Lung (tissue), 11 donors: ENCODE measurements at regions not wholly inside any gene's neighbourhood (a gene's known extent, or its start where the extent isn't known, plus 50 kb on each side); places are given as distances from the start of the nearest gene placed in this dataset.
"Not testable (repeated sequence)": the region's sequence is repeated elsewhere in the genome, so short reads cannot be mapped to it uniquely, and the experiment has no call there.

ENCODE experiments used
- ATAC-seq: fragments of 200-7000 bp; cut with Tn5 transposase; one replicate; pipeline ENCODE4 v1.9.1; 2020; ENCODE audit warnings: moderate number of reproducible peaks; ENCODE audit not compliant: insufficient read depth, low FRiP score
- DNase-seq, 3 donors: peaks; one replicate each; pipeline ENCODE4 v3.0.0-alpha.2; 2013 to 2017
- H3K27ac ChIP-seq, 2 donors: one replicate each; pipeline ENCODE4 v1.5.1; 2013; ENCODE audit warnings: mild to moderate bottlenecking in 2 of 2, moderate library complexity in 2 of 2, control low read depth in 1 of 2, inconsistent platforms in 1 of 2, low read depth in 1 of 2, low read length in 1 of 2
- H3K27me3 ChIP-seq, 3 donors: one replicate each; pipeline ENCODE4 v1.5.1; 2013; ENCODE audit warnings: low read length in 2 of 3; ENCODE audit not compliant: control insufficient read depth in 3 of 3, insufficient read depth in 3 of 3
- H3K36me3 ChIP-seq, 4 donors: one replicate each; pipeline ENCODE4 v1.5.1; 2013; ENCODE audit warnings: low read length in 4 of 4, mild to moderate bottlenecking in 1 of 4, moderate library complexity in 1 of 4; ENCODE audit not compliant: control insufficient read depth in 4 of 4, insufficient read depth in 4 of 4
- H3K4me1 ChIP-seq, 5 donors: one replicate each; pipeline ENCODE4 v1.5.1; 2013; ENCODE audit warnings: low read length in 5 of 5, mild to moderate bottlenecking in 2 of 5, moderate library complexity in 1 of 5; ENCODE audit not compliant: control insufficient read depth in 5 of 5, insufficient read depth in 5 of 5
- H3K4me3 ChIP-seq: one replicate; pipeline ENCODE4 v1.5.1; 2013; ENCODE audit warnings: mild to moderate bottlenecking, control low read depth, moderate library complexity
- H3K9ac ChIP-seq, 2 donors: one replicate each; pipeline ENCODE4 v1.5.1; 2013; ENCODE audit warnings: low read length in 2 of 2, control low read depth in 1 of 2; ENCODE audit not compliant: insufficient read depth in 1 of 2
- H3K9me3 ChIP-seq, 4 donors: one replicate each; pipeline ENCODE4 v1.5.1; 2013; ENCODE audit warnings: low read length in 3 of 4, mild to moderate bottlenecking in 1 of 4, moderate library complexity in 1 of 4; ENCODE audit not compliant: control insufficient read depth in 4 of 4, insufficient read depth in 3 of 4
- WGBS, 2 donors: extraction: QIAGEN DNeasy Blood & Tissue Kit; methylation state at CpG; one replicate each; pipeline ENCODE4 v1.1.7; 2013; 5-methylcytosine and 5-hydroxymethylcytosine counted together
- TF ChIP-seq, protein P1 (sequence below): IDR thresholded peaks from 2 replicates; pipeline ENCODE4 v1.5.1; 2012; ENCODE audit warnings: mild to moderate bottlenecking; ENCODE audit errors: control extremely low read depth, extremely low read depth
- donor health status: control.
- donor health status: control.
- donor health status: Bipolar disorder and iron deficiency.
- donor health status: healthy.
- donor health status: DM: yes; HTN: yes; CAD: no.

- TF ChIP-seq, protein P1, sequence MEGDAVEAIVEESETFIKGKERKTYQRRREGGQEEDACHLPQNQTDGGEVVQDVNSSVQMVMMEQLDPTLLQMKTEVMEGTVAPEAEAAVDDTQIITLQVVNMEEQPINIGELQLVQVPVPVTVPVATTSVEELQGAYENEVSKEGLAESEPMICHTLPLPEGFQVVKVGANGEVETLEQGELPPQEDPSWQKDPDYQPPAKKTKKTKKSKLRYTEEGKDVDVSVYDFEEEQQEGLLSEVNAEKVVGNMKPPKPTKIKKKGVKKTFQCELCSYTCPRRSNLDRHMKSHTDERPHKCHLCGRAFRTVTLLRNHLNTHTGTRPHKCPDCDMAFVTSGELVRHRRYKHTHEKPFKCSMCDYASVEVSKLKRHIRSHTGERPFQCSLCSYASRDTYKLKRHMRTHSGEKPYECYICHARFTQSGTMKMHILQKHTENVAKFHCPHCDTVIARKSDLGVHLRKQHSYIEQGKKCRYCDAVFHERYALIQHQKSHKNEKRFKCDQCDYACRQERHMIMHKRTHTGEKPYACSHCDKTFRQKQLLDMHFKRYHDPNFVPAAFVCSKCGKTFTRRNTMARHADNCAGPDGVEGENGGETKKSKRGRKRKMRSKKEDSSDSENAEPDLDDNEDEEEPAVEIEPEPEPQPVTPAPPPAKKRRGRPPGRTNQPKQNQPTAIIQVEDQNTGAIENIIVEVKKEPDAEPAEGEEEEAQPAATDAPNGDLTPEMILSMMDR = no peak
- 83 to 89% methylated on average over 1 of the region's 1 CpG for WGBS, 2 donors
- Histone ChIP-seq H3K9ac (no peak overlapping the region), H3K4me1 (peaks cover 0 to 2% (median 0%) of the 10 kb centered on the region in 5 donors), H3K36me3 (no peaks in the 10 kb centered on the region), H3K4me3 (no peak overlapping the region), H3K27ac (no peak overlapping the region), H3K9me3 (no peaks in the 10 kb centered on the region), H3K27me3 (no peaks in the 10 kb centered on the region)
- no peak for DNase-seq
- no peak for ATAC-seq
Measured at GRCh38 chr5:163352531-163352930, 84.9 kb upstream of the CCNG1 start.

- H3K4me1 ChIP-seq, ATAC-seq, H3K9me3 ChIP-seq, H3K4me3 ChIP-seq, H3K27ac ChIP-seq, DNase-seq, H3K36me3 ChIP-seq, H3K27me3 ChIP-seq, H3K9ac ChIP-seq: not testable (repeated sequence)
- whole genome bisulfite sequencing, 2 donors = 95% methylated on average over 21 of the region's 21 CpGs
Measured at GRCh38 chr5:163355811-163356210, 81.6 kb upstream of the CCNG1 start.

DNA sequence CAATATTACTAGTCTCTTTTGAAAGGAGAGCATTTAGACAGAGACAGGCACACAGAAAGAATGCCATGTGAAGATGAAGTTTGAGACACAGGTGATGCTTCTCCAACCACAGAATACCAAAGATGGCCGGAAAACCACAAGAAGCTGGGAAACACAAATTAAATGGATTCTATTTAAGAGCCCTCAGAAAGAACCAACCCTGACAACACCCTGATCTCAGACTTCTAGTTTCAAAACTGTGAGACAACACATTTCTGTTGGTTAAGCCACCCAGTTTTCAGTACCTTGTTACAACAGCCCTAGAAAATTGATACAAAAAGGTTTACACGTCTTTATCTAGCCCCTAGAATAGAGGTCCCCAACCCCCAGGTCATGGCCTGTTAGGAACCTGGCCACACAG, 79.8 kb upstream of the CCNG1 start:
- H3K9ac ChIP-seq = no peak overlapping the region
- H3K9me3 ChIP-seq = no peaks in the 10 kb centered on the region
- H3K27me3 ChIP-seq = no peaks in the 10 kb centered on the region
- no peak overlapping the region for H3K4me3 ChIP-seq
- WGBS, 2 donors = 49 to 68% methylated on average over 2 of the region's 2 CpGs
- no peaks in the 10 kb centered on the region for H3K36me3 ChIP-seq
- TF ChIP-seq, protein P1 = no peak
- H3K4me1 ChIP-seq = peaks cover 0 to 2% (median 0%) of the 10 kb centered on the region in 5 donors
- ATAC-seq (no peak), DNase-seq (no peak)
- no peak overlapping the region for H3K27ac ChIP-seq

GRCh38 chr5:163360656-163361055, 76.7 kb upstream of the CCNG1 start:
- Histone ChIP-seq H3K4me1 (no peaks in the 10 kb centered on the region), H3K27ac (no peak overlapping the region), H3K4me3 (no peak overlapping the region), H3K9me3 (peaks cover 0 to 4% (median 0%) of the 10 kb centered on the region in 4 donors), H3K36me3 (no peaks in the 10 kb centered on the region), H3K9ac (no peak overlapping the region), H3K27me3 (no peaks in the 10 kb centered on the region)
- ATAC-seq (no peak), DNase-seq (no peak)
- 20 to 44% methylated on average over 3 of the region's 3 CpGs for WGBS, 2 donors
- TF ChIP-seq, protein P1 = no peak
